ENCODE measurements at regions not wholly inside any gene's neighbourhood (a gene's known extent, or its start where the extent isn't known, plus 50 kb on each side); places are given as distances from the start of the nearest gene placed in this dataset.

GRCh38 chr12:18851271-18851670 is 113.4 kb downstream of the CAPZA3 start:
- TF ChIP-seq, protein P1, sequence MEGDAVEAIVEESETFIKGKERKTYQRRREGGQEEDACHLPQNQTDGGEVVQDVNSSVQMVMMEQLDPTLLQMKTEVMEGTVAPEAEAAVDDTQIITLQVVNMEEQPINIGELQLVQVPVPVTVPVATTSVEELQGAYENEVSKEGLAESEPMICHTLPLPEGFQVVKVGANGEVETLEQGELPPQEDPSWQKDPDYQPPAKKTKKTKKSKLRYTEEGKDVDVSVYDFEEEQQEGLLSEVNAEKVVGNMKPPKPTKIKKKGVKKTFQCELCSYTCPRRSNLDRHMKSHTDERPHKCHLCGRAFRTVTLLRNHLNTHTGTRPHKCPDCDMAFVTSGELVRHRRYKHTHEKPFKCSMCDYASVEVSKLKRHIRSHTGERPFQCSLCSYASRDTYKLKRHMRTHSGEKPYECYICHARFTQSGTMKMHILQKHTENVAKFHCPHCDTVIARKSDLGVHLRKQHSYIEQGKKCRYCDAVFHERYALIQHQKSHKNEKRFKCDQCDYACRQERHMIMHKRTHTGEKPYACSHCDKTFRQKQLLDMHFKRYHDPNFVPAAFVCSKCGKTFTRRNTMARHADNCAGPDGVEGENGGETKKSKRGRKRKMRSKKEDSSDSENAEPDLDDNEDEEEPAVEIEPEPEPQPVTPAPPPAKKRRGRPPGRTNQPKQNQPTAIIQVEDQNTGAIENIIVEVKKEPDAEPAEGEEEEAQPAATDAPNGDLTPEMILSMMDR (IDR thresholded peaks at IDR 0.05; ENCODE audit: poor library complexity, severe bottlenecking) = no peak
- no peak for TF ChIP-seq RAD21 (conservative IDR thresholded peaks at IDR 0.05)
